NCI-H526 (cell line): ENCODE measurements at regions not wholly inside any gene's neighbourhood (a gene's known extent, or its start where the extent isn't known, plus 50 kb on each side); places are given as distances from the start of the nearest gene placed in this dataset.

Experiments used
- DNase-seq, 2 experiments: peaks; one replicate each; lab custom pipeline; 2025; lab: John Stamatoyannopoulos, UW

- DNase-seq: no peak
Observed at GRCh38 chr2:133667085-133667484, 98.8 kb upstream of the NCKAP5 start.

- no peak for DNase-seq
Observed at GRCh38 chr2:133667968-133668367, 99.7 kb upstream of the NCKAP5 start.

- DNase-seq: no peak
Observed at GRCh38 chr2:133668547-133668946, 100.3 kb upstream of the NCKAP5 start.

GRCh38 chr2:133673305-133673905, 105.1 kb upstream of the NCKAP5 start:
- no peak for DNase-seq

GRCh38 chr2:133674066-133674432, 105.8 kb upstream of the NCKAP5 start:
- no peak for DNase-seq

- peak; percentile 41 to 60 for DNase-seq
Observed at GRCh38 chr2:133674433-133675331, 106.4 kb upstream of the NCKAP5 start.

GRCh38 chr2:133676392-133677130, 108.3 kb upstream of the NCKAP5 start:
- no peak for DNase-seq

- peak; percentile 50 to 51 for DNase-seq
Observed at GRCh38 chr2:133680343-133681049, 112.2 kb upstream of the NCKAP5 start.

- DNase-seq: no peak
Observed at GRCh38 chr2:133682347-133682746, 114.1 kb upstream of the NCKAP5 start.

GRCh38 chr2:133682906-133683305, 114.6 kb upstream of the NCKAP5 start:
- no peak for DNase-seq

- DNase-seq: no peak
Observed at GRCh38 chr2:133685636-133686215, 117.5 kb upstream of the NCKAP5 start.

GRCh38 chr2:133690780-133691179, 122.5 kb upstream of the NCKAP5 start:
- no peak for DNase-seq

- no peak for DNase-seq
Observed at GRCh38 chr2:133691336-133691735, 123.1 kb upstream of the NCKAP5 start.

- DNase-seq: no peak
Observed at GRCh38 chr2:133705287-133705686, 137.0 kb upstream of the NCKAP5 start.

- DNase-seq: no peak
Observed at GRCh38 chr2:133710613-133711012, 142.3 kb upstream of the NCKAP5 start.

GRCh38 chr2:133711201-133711600, 142.9 kb upstream of the NCKAP5 start:
- DNase-seq: no peak

GRCh38 chr2:133711806-133712205, 143.5 kb upstream of the NCKAP5 start:
- DNase-seq: no peak

- no peak for DNase-seq
Observed at GRCh38 chr2:133712369-133712768, 144.1 kb upstream of the NCKAP5 start.

GRCh38 chr2:133713049-133713580, 144.9 kb upstream of the NCKAP5 start:
- no peak for DNase-seq

- DNase-seq: no peak
Observed at GRCh38 chr2:133716166-133716565, 147.9 kb upstream of the NCKAP5 start.

- DNase-seq: no peak
Observed at GRCh38 chr2:133717497-133717896, 149.2 kb upstream of the NCKAP5 start.
